VCaP (cell line): ENCODE measurements at regions not wholly inside any gene's neighbourhood (a gene's known extent, or its start where the extent isn't known, plus 50 kb on each side); places are given as distances from the start of the nearest gene placed in this dataset.
A peak's percentile ranks its signal among the peaks of the same experiment; 100 is the strongest.
"Not testable (repeated sequence)": the region's sequence is repeated elsewhere in the genome, so short reads cannot be mapped to it uniquely, and the experiment has no call there.

ENCODE experiments used
- H3K27ac ChIP-seq: fragments of 450-650 bp; 2 replicates; pipeline ENCODE4 v1.5.1; 2017
- TF ChIP-seq, protein P1 (sequence below): fragments of 450-650 bp; conservative IDR thresholded peaks from 2 replicates; pipeline ENCODE4 v1.5.1; 2017; ENCODE audit warnings: mild to moderate bottlenecking, moderate library complexity

- no peak overlapping the region for H3K27ac ChIP-seq
- TF ChIP-seq, protein P1, sequence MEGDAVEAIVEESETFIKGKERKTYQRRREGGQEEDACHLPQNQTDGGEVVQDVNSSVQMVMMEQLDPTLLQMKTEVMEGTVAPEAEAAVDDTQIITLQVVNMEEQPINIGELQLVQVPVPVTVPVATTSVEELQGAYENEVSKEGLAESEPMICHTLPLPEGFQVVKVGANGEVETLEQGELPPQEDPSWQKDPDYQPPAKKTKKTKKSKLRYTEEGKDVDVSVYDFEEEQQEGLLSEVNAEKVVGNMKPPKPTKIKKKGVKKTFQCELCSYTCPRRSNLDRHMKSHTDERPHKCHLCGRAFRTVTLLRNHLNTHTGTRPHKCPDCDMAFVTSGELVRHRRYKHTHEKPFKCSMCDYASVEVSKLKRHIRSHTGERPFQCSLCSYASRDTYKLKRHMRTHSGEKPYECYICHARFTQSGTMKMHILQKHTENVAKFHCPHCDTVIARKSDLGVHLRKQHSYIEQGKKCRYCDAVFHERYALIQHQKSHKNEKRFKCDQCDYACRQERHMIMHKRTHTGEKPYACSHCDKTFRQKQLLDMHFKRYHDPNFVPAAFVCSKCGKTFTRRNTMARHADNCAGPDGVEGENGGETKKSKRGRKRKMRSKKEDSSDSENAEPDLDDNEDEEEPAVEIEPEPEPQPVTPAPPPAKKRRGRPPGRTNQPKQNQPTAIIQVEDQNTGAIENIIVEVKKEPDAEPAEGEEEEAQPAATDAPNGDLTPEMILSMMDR: no peak
Measured at GRCh38 chr12:19772776-19773175, 333.5 kb downstream of the AEBP2 start.

- TF ChIP-seq, protein P1: no peak
- H3K27ac ChIP-seq: no peak overlapping the region
Measured at GRCh38 chr12:19775241-19775640, 335.9 kb downstream of the AEBP2 start.

GRCh38 chr12:19775976-19776375, 336.7 kb downstream of the AEBP2 start:
- not testable (repeated sequence) for H3K27ac ChIP-seq

GRCh38 chr12:19778172-19778571, 338.9 kb downstream of the AEBP2 start:
- TF ChIP-seq, protein P1: no peak
- H3K27ac ChIP-seq: no peak overlapping the region

- H3K27ac ChIP-seq: no peak overlapping the region
- TF ChIP-seq, protein P1: 0 out of 2 replicates have a peak, but pooled peaks have one; percentile 8
Measured at GRCh38 chr12:19778797-19779196, 339.5 kb downstream of the AEBP2 start.

GRCh38 chr12:19779395-19780056, 340.2 kb downstream of the AEBP2 start:
- TF ChIP-seq, protein P1: no peak

DNA sequence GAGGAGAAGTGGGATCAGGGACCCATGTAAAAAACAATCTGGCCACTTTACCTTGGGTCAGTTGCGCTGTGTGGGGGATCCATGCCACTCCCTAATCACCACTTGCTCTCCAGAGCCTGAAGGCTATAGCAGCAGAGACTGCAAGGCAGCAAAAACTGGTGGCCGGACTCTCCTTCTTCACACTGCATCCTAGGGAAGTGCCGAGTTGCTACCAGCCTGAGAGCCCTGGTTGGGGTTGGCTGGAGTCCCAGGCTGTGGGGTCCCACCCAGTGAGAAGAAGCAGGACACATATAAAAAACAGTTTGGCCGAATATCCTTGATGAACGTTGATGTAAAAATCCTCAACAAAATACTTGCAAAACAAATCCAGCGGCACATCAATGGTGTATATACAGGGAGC, 341.2 kb downstream of the AEBP2 start:
- TF ChIP-seq, protein P1: no peak
- H3K27ac ChIP-seq: no peak overlapping the region

More at GRCh38 chr12:19779395-19780056, 340.2 kb downstream of the AEBP2 start:
- no peak overlapping the region for H3K27ac ChIP-seq
